ENCODE measurements at regions not wholly inside any gene's neighbourhood (a gene's known extent, or its start where the extent isn't known, plus 50 kb on each side); places are given as distances from the start of the nearest gene placed in this dataset.

GRCh38 chr7:19574131-19574530 lies 134.7 kb downstream of the POLR1F start:
- Histone ChIP-seq H3K9me3 (ENCODE audit: control insufficient read depth, insufficient read depth, low read length) (no peaks in the 10 kb centered on the region), H3K27me3 (ENCODE audit: control insufficient read depth, insufficient read depth, low read length) (no peaks in the 10 kb centered on the region), H3K27ac (ENCODE audit: low read depth, low read length) (no peak overlapping the region), H3K4me3 (ENCODE audit: low read depth, low read length) (no peak overlapping the region)
- POLR2A ChIA-PET: no interaction called here
- no peak for TF ChIP-seq CTCF (IDR thresholded peaks at IDR 0.05; ENCODE audit: low read depth, low read length)
- CTCF ChIA-PET: no interaction called here
- DNase-seq (ENCODE audit: low read depth, low spot score): no peak

GRCh38 chr7:19572566-19572965 lies 136.3 kb downstream of the POLR1F start:
- no peak for DNase-seq (ENCODE audit: low read depth, low spot score)
- Histone ChIP-seq H3K4me3 (ENCODE audit: low read depth, low read length) (no peak overlapping the region), H3K27me3 (ENCODE audit: control insufficient read depth, insufficient read depth, low read length) (no peaks in the 10 kb centered on the region), H3K9me3 (ENCODE audit: control insufficient read depth, insufficient read depth, low read length) (no peaks in the 10 kb centered on the region), H3K27ac (ENCODE audit: low read depth, low read length) (no peak overlapping the region)
- ChIA-PET CTCF (no interaction called here), POLR2A (no interaction called here)
- no peak for TF ChIP-seq CTCF (IDR thresholded peaks at IDR 0.05; ENCODE audit: low read depth, low read length)

GRCh38 chr7:19567011-19567410 lies 141.8 kb downstream of the POLR1F start:
- no peak for TF ChIP-seq CTCF (IDR thresholded peaks at IDR 0.05; ENCODE audit: low read depth, low read length)
- no peak for DNase-seq (ENCODE audit: low read depth, low spot score)
- ChIA-PET POLR2A (no interaction called here), CTCF (no interaction called here)
- no peak overlapping the region for H3K27ac ChIP-seq (ENCODE audit: low read depth, low read length)
- H3K9me3 ChIP-seq (ENCODE audit: control insufficient read depth, insufficient read depth, low read length): no peaks in the 10 kb centered on the region
- H3K27me3 ChIP-seq (ENCODE audit: control insufficient read depth, insufficient read depth, low read length): no peaks in the 10 kb centered on the region
- no peak overlapping the region for H3K4me3 ChIP-seq (ENCODE audit: low read depth, low read length)

GRCh38 chr7:19565602-19566001 lies 143.2 kb downstream of the POLR1F start:
- DNase-seq (ENCODE audit: low read depth, low spot score): no peak
- Histone ChIP-seq H3K4me3 (ENCODE audit: low read depth, low read length) (no peak overlapping the region), H3K27ac (ENCODE audit: low read depth, low read length) (no peak overlapping the region), H3K9me3 (ENCODE audit: control insufficient read depth, insufficient read depth, low read length) (no peaks in the 10 kb centered on the region), H3K27me3 (ENCODE audit: control insufficient read depth, insufficient read depth, low read length) (no peaks in the 10 kb centered on the region)
- ChIA-PET POLR2A (no interaction called here), CTCF (interaction anchor here (0.6 kb wide), 1 partner anchor 74 kb away, joined by 3 read pairs; no protein-coding TSS in a partner anchor)
- no peak for TF ChIP-seq CTCF (IDR thresholded peaks at IDR 0.05; ENCODE audit: low read depth, low read length)

- Histone ChIP-seq H3K4me3 (ENCODE audit: low read depth, low read length) (no peak overlapping the region), H3K27ac (ENCODE audit: low read depth, low read length) (no peak overlapping the region), H3K9me3 (ENCODE audit: control insufficient read depth, insufficient read depth, low read length) (no peaks in the 10 kb centered on the region), H3K27me3 (ENCODE audit: control insufficient read depth, insufficient read depth, low read length) (no peaks in the 10 kb centered on the region)
- TF ChIP-seq CTCF (IDR thresholded peaks at IDR 0.05; ENCODE audit: low read depth, low read length): no peak
- no peak for DNase-seq (ENCODE audit: low read depth, low spot score)
- ChIA-PET POLR2A (no interaction called here), CTCF (no interaction called here)
These were observed 147.6 kb downstream of the POLR1F start for GRCh38 chr7:19561121-19561805.
